ENCODE measurements at regions not wholly inside any gene's neighbourhood (a gene's known extent, or its start where the extent isn't known, plus 50 kb on each side); places are given as distances from the start of the nearest gene placed in this dataset.

DNA sequence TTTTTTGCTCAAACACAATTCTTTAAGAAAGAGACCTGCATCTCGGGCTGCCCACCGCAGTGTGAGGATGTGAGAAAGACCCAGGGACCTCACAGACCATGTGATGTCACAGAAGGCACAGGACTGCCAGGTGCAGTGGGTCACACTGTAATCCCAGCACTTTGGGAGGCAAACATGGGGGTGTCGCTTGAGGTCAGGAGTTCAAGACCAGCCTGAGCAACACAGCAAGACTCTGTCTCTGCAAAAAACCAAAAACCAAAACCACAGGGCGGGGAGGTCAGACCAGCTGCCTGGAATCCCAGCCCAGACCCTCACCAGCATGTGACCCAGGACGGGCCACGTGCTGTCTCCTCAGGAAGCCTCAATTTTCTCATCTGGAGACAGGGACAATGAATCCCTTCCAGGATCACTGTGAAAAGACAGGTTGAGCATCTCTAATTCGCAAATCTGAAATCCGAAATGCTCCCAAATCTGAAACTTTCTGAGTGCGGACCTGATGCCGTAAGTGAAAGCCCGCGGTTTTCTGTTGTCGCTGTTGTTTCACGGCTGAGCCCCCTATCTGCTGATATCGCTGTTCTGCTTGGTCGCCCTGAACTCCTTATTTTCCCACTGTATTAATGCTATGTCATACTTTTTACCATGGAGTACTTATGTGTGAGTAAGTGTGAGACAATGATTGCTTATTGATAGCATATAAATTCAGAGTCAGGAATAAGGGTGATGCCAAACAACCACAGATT is 159.5 kb upstream of the PTPN1 start:
- in situ Hi-C loops (cut with HindIII; ENCODE audit: low pct_unique_long_range_greater_than_20kb, low sequenced_read_pairs) = no loop called here
- no peak for DNase-seq (ENCODE audit: low read depth in 1 of 2, low spot score in 1 of 2)
- TF ChIP-seq JUND (IDR thresholded peaks at IDR 0.05; ENCODE audit: low read depth) = no peak

DNA sequence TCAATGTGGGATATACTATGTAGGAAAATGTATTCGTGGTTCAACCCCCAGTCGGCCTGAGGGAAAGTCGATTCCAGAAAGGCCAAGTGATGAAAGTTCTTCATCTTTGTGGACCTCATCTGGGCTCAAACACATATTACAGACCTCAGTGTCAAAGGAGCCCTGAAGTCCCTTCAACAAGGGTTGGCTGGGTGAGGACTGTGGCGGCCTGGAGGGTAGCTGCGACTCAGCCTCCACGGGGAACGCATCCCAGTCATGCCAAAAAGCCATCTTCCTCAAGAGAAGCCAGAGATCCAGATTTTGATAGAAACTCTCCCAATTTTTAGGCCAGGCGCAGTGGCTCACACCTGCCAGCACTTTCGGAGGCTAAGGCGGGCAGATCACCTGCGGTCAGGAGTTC is 158.6 kb upstream of the PTPN1 start:
- no peak for TF ChIP-seq JUND (IDR thresholded peaks at IDR 0.05; ENCODE audit: low read depth)
- DNase-seq (ENCODE audit: low read depth in 1 of 2, low spot score in 1 of 2) = no peak
- in situ Hi-C loops (cut with HindIII; ENCODE audit: low pct_unique_long_range_greater_than_20kb, low sequenced_read_pairs) = no loop called here

DNA sequence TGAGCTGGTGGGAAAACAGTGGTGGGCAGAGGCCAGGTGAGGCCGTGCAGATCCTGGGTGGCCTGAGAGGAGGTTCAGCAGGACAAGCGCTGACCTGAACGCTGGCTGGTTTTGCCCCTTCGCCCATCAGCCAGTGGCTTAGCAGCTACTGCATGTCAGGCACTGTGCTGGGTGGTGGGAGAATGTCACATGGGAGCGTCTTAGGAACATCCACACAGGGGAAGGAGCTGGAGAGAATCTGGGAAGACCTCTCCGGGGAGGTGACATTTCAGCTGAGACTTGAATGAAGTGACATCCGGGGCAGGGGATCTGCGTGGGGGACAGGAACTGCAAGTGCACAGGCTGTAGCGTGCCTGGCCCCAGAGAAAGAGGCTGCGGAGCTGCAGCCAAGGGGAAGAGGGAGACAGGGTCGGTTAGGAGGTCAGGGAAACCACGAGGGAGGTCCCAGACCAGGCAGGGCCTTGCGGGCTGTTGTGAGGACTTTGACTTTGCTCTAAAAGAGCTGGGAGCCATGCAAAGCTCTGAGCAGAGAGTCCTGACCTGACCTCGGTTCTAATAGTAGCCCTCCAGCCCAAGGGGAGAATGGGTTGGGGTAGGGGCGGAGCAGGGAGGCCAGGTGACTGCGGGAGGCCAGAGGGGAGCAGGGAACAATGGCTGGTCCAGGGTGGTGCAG is 156.8 kb upstream of the PTPN1 start:
- TF ChIP-seq JUND (IDR thresholded peaks at IDR 0.05; ENCODE audit: low read depth) = no peak
- no peak for DNase-seq (ENCODE audit: low read depth in 1 of 2, low spot score in 1 of 2)
- in situ Hi-C loops (cut with HindIII; ENCODE audit: low pct_unique_long_range_greater_than_20kb, low sequenced_read_pairs) = no loop called here

DNA sequence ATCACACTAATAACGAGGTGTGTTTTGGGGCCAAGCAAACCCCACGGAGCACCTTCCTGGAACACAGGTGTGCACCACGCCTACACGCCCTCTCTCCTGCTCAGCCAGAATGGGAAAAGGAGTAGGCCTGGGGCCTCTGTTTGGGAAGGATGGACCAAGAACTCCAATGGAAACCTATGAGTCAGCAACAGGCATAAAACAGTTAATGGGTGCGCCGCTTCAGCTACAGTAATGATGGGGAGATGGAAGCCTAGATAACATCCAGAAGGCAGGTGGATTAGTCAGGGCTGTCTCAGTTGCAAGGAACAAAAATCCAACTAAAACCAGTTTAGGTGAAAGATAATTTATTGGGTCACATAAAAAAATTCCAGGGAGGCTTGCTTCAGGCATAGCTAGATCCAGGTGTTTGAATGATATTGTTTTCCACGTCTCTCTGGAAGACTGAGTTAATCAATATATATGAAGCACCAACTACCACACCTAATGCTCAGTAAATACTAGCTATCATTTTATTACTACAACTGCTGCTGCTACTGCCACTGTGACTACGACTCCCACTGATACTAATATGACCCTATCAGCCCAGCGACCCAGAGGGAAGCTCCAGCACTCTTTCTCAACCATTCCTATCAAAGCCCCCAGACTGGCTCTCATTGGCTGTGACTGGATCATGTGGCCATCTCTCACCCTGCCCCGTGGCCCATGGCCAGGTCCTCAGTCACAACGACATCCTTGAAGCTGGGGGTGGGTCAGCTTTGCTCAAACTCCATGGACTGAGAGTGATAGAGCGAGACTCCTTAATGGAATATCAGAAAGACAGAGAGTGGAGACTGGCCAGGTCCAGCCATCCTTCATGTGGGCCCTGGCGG is 155.2 kb upstream of the PTPN1 start:
- in situ Hi-C loops (cut with HindIII; ENCODE audit: low pct_unique_long_range_greater_than_20kb, low sequenced_read_pairs) = no loop called here
- no peak for TF ChIP-seq JUND (IDR thresholded peaks at IDR 0.05; ENCODE audit: low read depth)
- DNase-seq (ENCODE audit: low read depth in 1 of 2, low spot score in 1 of 2) = no peak

DNA sequence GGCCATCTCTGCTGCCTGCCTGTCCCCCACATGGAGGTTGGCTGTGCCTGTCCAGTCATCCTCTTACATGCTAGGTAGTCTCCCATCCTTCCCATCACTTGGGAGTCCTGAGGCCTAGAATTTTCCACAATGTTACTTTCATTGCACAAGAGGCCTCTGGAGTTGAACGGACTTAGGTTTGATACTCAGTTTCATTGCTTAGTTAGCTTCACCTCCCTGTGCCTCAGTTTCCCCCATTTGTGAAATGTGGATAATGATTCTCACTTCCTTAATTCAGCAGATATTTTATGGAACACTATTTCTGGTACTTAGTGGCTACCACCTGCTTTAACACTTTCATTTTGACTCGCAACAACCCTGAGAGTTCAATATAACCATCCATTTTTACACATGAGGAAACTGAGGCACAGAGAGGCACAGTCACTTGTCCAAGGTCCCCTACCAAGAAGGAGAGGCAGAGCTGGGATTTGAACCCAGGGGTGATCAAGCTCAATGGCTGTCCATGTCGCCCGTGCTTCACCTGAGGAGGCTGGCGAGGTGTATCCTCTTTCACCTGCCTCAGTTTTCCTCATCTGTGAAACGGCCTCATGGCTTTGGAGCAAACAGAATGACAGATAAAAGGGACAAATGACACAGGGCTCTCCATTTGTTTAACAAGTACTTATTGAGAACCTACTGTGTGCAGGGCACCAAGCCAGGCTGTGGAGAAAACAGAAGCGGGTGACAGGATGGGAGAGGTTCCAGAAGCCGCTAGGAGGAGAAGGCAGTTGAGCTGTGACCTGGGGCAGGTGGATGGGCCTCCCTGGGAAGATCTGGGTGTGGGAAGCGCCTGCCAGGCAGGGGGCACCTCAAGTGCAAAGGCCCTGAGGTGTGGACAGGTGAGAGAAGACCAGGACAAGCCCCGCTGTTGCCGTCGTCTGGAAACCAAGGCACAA is 154.3 kb upstream of the PTPN1 start:
- in situ Hi-C loops (cut with HindIII; ENCODE audit: low pct_unique_long_range_greater_than_20kb, low sequenced_read_pairs) = no loop called here
- no peak for DNase-seq (ENCODE audit: low read depth in 1 of 2, low spot score in 1 of 2)

DNA sequence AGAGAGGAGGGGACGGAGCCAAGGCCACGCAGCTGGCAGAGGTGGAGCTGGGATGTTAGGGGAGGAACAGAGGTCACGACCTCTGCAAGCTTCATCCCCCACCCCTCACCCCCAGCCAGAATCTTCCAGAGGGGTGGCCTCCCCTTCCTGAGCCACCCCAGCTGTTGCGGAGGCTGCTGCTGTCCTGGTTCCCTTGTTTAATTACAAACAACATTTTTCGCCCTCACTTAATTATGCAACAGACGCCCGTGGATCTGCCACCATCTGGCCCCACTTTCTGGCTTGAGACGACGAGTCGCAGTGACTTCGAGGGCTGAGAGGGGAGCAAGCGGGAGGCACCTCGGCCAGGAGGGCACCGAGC is 153.7 kb upstream of the PTPN1 start:
- DNase-seq (ENCODE audit: low read depth in 1 of 2, low spot score in 1 of 2) = no peak
- in situ Hi-C loops (cut with HindIII; ENCODE audit: low pct_unique_long_range_greater_than_20kb, low sequenced_read_pairs) = no loop called here
- no peak for TF ChIP-seq JUND (IDR thresholded peaks at IDR 0.05; ENCODE audit: low read depth)

More for the DNA sequence above, 154.3 kb upstream of the PTPN1 start:
- no peak for TF ChIP-seq JUND (IDR thresholded peaks at IDR 0.05; ENCODE audit: low read depth)

DNA sequence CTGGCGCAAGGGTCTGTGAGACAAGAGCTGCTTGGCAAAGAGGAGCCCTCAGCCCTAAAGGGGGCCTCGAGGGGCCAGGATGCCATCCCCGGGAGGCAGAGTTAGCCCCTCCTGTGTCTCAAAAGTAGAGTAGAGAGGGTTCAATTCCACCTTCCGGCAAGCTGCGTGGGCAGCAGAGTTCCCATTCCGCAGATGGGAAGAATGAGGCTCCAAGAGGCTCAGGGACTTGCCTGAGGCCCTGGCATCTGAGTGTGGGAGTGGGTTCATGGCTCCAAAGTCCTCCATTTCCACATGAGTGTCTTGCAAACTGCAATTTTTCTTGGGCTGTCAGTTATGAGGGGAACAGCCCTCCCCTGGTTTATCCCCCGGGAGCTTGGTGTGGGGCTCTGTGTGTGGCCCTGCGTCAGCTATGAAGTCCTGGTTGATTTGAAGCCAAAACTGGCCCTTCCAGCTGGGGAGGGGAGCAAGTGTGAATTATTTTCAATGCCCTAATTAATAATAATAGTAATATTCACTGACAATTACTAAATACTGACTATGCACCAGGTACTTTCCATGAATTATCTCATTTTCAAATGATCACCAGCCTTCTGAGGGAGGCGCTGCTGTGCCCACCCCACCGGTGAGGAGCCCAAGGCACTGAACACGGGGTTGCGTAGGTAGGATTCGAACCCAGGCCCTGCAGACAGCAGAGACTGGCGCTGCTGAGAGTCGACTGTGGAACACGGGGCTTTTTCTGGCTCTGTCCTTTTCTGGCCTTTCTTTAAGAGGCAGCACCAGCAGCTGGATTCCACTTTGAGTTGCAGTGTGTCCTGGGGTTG is 153.0 kb upstream of the PTPN1 start:
- no peak for TF ChIP-seq JUND (IDR thresholded peaks at IDR 0.05; ENCODE audit: low read depth)
- no peak for DNase-seq (ENCODE audit: low read depth in 1 of 2, low spot score in 1 of 2)
- in situ Hi-C loops (cut with HindIII; ENCODE audit: low pct_unique_long_range_greater_than_20kb, low sequenced_read_pairs) = no loop called here

DNA sequence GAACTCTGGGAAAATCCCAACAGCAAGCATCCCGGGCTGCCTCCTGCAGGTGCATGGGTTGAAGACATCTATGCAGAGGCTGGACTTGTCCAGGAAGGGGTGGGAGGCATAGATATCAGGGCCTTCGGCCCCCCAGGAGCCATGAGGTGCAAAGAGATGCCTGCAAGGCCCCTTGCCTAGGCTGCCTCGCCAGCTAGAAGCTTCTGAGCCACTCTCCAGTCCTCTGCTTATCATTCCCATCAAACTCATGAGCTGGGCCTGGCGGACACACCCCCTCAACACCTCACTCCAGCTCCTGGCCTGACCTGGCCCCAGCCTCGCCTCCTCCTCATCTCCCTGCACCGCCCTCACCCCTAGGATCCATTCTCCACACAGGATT is 152.4 kb upstream of the PTPN1 start:
- no peak for DNase-seq (ENCODE audit: low read depth in 1 of 2, low spot score in 1 of 2)
- no peak for TF ChIP-seq JUND (IDR thresholded peaks at IDR 0.05; ENCODE audit: low read depth)
- in situ Hi-C loops (cut with HindIII; ENCODE audit: low pct_unique_long_range_greater_than_20kb, low sequenced_read_pairs) = no loop called here

DNA sequence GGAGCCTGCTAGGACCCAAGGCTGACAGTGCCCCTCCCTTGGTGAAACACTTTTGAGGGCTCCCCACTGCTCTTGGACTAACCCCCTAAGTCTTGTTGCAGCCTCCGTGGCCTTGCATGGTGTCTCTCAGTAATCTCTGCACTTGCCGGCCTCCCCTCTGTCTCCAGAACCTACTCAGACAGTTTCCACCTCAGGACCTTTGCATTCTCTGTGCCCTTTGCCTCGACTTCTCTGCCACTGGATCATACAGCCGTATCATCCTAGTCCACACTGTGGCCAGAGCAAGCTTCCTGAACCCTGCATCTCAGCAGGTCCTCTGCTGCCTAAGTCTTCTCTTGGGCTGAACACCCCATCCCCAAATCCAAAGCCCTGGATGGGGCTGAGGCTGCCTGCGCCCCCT is 152.0 kb upstream of the PTPN1 start:
- in situ Hi-C loops (cut with HindIII; ENCODE audit: low pct_unique_long_range_greater_than_20kb, low sequenced_read_pairs) = no loop called here
- TF ChIP-seq JUND (IDR thresholded peaks at IDR 0.05; ENCODE audit: low read depth) = no peak

DNA sequence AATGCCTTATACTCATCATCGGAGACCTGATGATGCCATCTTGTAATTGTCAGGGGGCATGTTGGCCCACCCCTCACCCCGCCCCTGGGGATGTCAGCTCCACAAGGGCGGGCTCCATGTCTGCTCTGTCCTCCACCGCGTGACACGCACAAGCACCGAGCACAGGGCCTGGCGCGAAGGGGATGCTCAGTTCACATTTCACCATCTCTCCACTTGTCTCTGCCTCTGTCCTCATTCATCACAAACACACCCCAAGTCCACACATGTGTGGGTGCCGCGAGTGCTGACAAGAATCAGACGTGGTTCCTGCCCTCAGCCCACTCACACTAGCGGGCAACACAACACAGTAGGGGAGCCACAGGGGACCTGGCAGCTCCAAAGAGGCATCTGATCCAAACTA is 151.2 kb upstream of the PTPN1 start:
- no peak for TF ChIP-seq JUND (IDR thresholded peaks at IDR 0.05; ENCODE audit: low read depth)
- no peak for DNase-seq (ENCODE audit: low read depth in 1 of 2, low spot score in 1 of 2)
- in situ Hi-C loops (cut with HindIII; ENCODE audit: low pct_unique_long_range_greater_than_20kb, low sequenced_read_pairs) = no loop called here

More for the DNA sequence above, 152.0 kb upstream of the PTPN1 start:
- DNase-seq (ENCODE audit: low read depth in 1 of 2, low spot score in 1 of 2) = no peak

DNA sequence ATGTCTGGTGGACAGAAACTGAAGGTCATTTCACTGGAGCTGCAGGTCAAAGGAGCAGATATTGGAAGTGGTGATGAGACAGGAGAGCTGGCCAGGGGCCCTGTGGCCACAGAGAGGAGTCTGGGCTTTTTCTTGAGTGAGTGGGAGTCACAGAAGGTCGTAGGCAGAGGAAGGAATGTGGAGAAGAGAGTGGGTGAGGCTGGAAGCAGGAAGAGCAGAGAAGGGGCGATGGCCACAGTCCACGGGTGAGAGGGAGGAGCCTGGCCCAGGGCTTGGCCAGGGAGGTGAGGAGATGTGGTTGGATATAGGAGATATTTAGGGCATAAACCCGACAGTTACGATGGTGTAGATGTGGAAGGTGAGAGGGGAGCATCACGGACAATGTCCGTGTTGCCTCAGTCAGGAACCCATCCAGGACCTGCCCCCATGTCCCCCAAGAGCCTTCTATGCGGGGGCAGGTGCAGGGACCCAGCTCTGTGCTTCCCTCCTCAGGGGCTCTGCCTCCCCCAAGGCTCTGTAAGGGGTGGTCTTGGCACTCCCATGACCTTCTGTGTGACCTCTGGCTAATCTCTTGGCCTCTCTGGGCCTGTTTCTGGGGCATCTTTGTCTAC is 150.5 kb upstream of the PTPN1 start:
- TF ChIP-seq JUND (IDR thresholded peaks at IDR 0.05; ENCODE audit: low read depth) = no peak
- DNase-seq (ENCODE audit: low read depth in 1 of 2, low spot score in 1 of 2) = no peak

More for the DNA sequence above, 150.5 kb upstream of the PTPN1 start:
- in situ Hi-C loops (cut with HindIII; ENCODE audit: low pct_unique_long_range_greater_than_20kb, low sequenced_read_pairs) = no loop called here
